PC-9 (cell line): ENCODE measurements at regions not wholly inside any gene's neighbourhood (a gene's known extent, or its start where the extent isn't known, plus 50 kb on each side); places are given as distances from the start of the nearest gene placed in this dataset.

Source experiments
- EZH2 ChIP-seq: fragments of 200-600 bp; sonication (generic); IDR thresholded peaks from 2 replicates; pipeline ENCODE4 v1.8.0; 2017; ENCODE audit warnings: antibody characterized with exemption, low read depth
- TF ChIP-seq, protein P1 (sequence below): fragments of 200-600 bp; sonication (generic); conservative IDR thresholded peaks from 2 replicates; pipeline ENCODE4 v1.6.1; 2017; ENCODE audit warnings: mixed run types, antibody characterized with exemption, mild to moderate bottlenecking, moderate library complexity

GRCh38 chr6:7051780-7052442 lies 55.9 kb upstream of the RREB1 start:
- TF ChIP-seq EZH2, result no peak
- TF ChIP-seq, protein P1, sequence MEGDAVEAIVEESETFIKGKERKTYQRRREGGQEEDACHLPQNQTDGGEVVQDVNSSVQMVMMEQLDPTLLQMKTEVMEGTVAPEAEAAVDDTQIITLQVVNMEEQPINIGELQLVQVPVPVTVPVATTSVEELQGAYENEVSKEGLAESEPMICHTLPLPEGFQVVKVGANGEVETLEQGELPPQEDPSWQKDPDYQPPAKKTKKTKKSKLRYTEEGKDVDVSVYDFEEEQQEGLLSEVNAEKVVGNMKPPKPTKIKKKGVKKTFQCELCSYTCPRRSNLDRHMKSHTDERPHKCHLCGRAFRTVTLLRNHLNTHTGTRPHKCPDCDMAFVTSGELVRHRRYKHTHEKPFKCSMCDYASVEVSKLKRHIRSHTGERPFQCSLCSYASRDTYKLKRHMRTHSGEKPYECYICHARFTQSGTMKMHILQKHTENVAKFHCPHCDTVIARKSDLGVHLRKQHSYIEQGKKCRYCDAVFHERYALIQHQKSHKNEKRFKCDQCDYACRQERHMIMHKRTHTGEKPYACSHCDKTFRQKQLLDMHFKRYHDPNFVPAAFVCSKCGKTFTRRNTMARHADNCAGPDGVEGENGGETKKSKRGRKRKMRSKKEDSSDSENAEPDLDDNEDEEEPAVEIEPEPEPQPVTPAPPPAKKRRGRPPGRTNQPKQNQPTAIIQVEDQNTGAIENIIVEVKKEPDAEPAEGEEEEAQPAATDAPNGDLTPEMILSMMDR, result no peak
